H1 (cell line): ENCODE measurements at regions not wholly inside any gene's neighbourhood (a gene's known extent, or its start where the extent isn't known, plus 50 kb on each side); places are given as distances from the start of the nearest gene placed in this dataset.

ENCODE experiments used
- CHD1 ChIP-seq: IDR thresholded peaks from 2 replicates; pipeline ENCODE4 v1.6.1; 2012; ENCODE audit warnings: low read depth, low read length, improper control_type of control experiment
- CHD7 ChIP-seq: fragments of 300-600 bp; sonication (generic); IDR thresholded peaks from 2 replicates; pipeline ENCODE4 v1.7.1; 2012; ENCODE audit warnings: low read length, moderate library complexity, mild to moderate bottlenecking, inconsistent platforms; ENCODE audit not compliant: insufficient replicate concordance
- SIRT6 ChIP-seq: IDR thresholded peaks from one replicate; pipeline ENCODE4 v1.7.1; 2012; ENCODE audit warnings: low read length, inconsistent platforms
- TEAD4 ChIP-seq: IDR thresholded peaks from 2 replicates; pipeline ENCODE4 v1.6.1; 2012; ENCODE audit warnings: low read depth, low read length, inconsistent platforms, mixed read lengths
- YY1 ChIP-seq: IDR thresholded peaks from 2 replicates; pipeline ENCODE4 v1.6.1; 2011; ENCODE audit warnings: low read depth, mild to moderate bottlenecking, low read length

DNA sequence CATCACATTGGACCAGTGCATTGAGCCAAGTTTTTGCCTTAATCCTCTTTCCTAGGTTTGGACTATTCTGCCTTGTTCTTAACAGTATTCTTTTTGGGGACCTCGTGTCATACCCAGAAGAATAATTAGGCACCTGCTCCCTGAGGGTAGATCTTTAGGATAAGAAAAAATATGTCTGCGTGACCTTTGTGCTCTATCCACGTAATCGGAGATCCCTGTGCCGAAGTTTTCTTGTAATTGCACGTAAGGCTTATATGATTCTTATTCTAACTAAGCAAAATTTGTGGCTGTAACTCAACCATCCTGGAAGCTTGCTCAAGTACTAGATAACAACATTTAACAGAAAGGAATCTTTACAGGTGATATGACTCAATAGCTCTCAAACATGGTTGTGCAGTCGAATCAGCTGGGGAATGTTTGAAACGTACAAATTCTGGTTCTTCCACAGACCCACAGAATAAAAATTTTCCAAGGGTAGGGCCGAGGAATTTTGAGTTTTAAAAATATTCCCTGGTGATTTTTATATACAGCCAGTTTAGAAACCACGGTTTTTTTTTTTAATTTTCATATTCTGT lies 344.3 kb downstream of the GBA3 start (continued):
- no peak for TF ChIP-seq CHD7
- TF ChIP-seq YY1, result no peak
- TF ChIP-seq TEAD4, result no peak
- TF ChIP-seq CHD1, result no peak
- TF ChIP-seq SIRT6, result no peak
- TF ChIP-seq, all 59 proteins: peak for 0
